HT-29 (cell line): ENCODE measurements at regions not wholly inside any gene's neighbourhood (a gene's known extent, or its start where the extent isn't known, plus 50 kb on each side); places are given as distances from the start of the nearest gene placed in this dataset.
"Not testable (repeated sequence)": the region's sequence is repeated elsewhere in the genome, so short reads cannot be mapped to it uniquely, and the experiment has no call there.

ENCODE experiments used
- DNase-seq: peaks from one replicate; pipeline ENCODE4 v3.0.0-alpha.2; 2015; ENCODE audit warnings: low spot score

- no peak for DNase-seq
These were observed 273.8 kb downstream of the RPS6KC1 start for GRCh38 chr1:213324859-213325258.

GRCh38 chr1:213325482-213325881 lies 274.4 kb downstream of the RPS6KC1 start:
- DNase-seq = no peak

- no peak for DNase-seq
These were observed 275.4 kb downstream of the RPS6KC1 start for GRCh38 chr1:213326281-213327016.

DNA sequence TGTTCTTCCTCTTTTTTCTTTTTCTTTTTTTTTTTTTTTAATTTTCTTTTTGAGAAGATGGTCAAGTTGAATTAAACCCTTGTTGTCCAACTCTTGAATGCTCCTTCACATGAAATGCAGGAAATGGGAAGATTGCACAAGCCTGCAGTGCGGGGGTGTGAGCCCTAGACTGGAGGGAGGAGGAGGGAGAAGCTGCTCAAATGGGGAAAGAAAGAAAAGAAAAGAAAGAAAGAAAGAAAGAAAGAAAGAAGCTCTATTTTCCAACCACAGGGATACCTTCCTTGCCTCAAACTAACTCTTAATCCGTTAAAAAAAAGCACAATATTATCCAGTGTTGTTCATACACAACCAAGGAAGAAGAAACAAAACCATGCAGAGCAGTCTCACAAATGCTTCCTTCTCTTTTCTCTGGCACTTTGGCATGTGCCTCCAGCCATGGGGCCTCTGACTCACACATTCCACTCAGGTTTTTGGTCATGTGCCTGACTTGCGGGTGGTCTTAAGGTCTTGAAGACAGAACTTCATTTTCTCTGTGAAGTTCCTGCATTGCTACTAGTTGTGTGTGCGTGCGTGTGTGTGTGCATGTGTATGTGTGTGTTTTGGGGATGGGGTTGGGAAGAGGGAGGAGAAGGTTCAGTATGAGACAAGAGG lies 276.1 kb downstream of the RPS6KC1 start:
- no peak for DNase-seq

- no peak for DNase-seq
These were observed 278.5 kb downstream of the RPS6KC1 start for GRCh38 chr1:213329406-213330008.

- DNase-seq = no peak
These were observed 279.2 kb downstream of the RPS6KC1 start for GRCh38 chr1:213330281-213330680.

GRCh38 chr1:213331631-213332175 lies 280.7 kb downstream of the RPS6KC1 start:
- no peak for DNase-seq

- no peak for DNase-seq
These were observed 281.4 kb downstream of the RPS6KC1 start for GRCh38 chr1:213332491-213332890.

GRCh38 chr1:213333121-213333520 lies 282.1 kb downstream of the RPS6KC1 start:
- no peak for DNase-seq

DNA sequence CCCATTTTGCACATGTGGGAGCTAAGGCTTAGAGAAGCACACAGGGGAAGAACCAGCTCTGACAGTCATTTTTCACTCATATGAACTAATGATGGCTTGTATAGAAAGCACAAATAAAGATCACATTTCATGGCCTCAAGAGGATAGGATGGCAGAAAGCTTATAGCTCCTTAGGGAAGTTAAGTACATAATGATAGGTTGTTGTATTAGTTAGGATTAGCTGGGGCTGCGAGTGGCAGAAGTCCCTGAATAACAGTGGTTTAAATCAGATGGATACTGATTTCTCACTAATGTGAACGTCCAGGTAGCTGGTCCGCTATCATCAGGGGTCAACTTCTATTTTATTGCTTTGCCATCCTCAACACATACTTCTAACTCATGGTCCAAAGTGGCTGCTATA lies 284.0 kb downstream of the RPS6KC1 start:
- DNase-seq = no peak

DNA sequence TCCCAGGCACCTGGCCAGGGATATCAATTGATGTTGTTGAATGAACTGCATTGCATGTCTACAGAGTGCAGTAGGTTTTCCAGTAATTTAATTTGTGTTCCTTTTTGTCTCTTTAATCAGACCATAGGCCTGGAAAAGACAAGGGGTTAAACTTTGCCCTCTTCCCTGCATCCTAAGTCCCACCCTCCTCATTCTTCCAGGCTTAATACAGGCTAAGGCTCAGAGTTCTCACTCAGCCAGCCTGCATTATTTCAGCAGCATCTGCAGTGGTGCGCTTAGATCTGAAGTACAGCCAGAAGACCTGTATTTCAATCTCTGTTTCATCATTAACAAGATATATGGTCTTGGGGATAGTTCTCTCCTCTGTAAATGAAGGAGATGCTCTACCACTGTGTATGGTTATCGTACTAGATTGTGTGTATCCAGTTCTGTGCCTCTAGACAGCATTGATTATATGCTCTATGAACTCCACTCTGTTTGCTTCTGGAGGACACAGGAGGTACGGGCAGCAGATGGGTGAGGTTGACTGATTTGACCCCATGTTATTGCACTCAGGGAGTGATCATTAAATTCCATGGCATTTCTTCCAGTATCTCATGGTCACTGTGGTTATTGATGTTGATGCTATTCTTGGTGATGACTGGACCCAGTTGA lies 286.1 kb downstream of the RPS6KC1 start:
- no peak for DNase-seq

- DNase-seq = no peak
These were observed 289.6 kb downstream of the RPS6KC1 start for GRCh38 chr1:213340593-213340992.

DNA sequence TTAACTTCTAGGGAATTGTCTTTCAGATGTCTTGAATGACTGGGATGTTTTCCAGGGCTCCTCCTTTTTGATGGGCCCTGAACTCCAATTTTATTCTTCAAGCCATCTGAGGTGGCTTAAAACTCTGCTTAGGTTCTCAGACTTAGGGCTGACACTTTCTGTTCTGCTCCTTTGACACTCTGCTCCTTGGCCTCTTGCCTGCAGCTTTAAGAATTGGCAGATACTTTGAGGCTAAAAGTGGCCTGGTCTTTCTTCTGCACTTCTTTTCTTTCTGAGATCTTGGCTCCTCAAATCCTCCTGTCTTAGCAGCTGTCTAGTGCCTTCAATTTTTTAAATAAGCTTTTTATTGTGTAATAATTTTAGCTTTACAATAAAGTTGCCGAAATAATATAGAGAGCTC lies 294.6 kb downstream of the RPS6KC1 start:
- DNase-seq = no peak

DNA sequence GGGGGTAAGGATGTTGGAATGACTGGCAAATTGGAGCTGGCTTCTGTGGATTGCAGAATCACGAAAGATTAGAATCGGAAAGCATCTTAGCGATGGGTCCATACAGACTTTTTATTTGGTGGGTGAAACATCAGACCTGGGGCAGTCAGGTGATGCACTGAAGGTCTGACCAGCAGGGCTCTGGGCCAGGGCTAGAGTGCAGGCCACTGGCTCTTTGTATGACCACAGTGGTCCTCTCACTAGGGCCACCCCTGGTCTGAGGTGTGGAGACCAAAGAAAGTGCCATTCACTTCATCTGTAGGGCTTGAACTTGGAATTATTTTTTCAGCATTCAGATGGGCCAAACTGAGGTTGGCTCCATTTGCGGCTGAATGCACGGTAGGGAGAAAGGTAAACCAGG lies 306.4 kb downstream of the RPS6KC1 start:
- DNase-seq = no peak

DNA sequence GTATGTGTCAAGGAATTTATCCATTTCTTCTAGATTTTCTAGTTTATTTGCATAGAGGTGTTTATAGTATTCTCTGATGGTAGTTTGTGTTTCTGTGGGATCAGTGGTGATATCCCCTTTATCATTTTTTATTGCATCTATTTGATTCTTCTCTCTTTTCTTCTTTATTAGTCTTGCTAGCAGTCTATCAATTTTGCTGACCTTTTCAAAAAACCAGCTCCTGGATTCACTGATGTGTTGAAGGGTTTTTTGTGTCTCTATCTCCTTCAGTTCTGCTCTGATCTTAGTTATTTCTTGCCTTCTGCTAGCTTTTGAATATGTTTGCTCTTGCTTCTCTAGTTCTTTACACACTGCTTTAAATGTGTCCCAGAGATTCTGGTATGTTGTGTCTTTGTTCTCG lies 307.3 kb downstream of the RPS6KC1 start:
- not testable (repeated sequence) for DNase-seq

DNA sequence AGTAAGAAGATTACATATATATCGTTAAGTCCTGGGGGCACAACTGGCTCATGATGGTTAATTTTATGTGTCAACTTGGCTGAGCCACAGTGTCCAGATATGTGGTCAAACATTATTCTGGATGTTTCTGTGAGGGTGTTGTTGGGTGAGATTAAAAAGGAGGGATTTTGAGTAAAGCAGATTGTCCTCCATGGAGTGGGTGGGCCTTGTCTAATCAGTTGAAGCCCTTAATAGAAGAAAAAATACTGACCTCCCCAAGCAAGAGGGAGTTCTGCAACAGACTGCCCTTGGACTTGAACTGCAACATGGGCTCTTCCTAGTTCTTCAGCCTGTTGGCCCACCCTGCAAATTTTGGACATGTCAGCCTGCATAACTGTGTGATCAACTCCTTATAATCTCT lies 311.6 kb downstream of the RPS6KC1 start:
- DNase-seq = no peak

DNA sequence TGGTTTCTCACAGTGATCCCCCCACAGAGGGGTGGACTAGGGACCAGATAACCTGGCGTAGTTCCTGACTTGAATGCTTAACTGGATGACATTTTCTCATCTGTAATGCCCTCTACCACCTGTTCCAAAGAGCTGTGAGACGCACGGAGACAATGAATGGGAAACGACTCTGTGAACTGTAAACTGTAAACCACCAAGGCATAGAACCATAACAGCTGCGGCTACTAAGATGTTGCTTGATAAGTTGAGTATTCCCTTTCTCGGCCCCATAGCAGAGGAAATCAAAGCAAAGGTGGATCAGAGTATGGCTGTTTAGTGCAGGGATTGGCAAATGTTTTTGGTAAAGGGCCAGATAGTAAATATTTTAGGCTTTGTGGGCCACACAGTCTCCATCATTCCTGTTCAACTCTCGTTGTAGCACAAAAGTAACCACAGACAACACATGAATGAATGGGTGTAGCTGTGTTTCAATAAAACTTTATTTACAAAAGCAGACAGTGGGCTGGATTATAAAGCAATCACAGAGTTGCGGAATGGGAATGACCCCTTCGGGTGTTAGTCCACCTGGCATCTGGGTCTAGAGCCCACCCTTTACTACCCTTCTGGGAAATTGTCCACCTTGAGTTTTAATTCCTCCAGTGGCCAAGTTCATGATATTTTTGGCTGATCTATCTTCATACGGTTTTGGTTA lies 315.2 kb downstream of the RPS6KC1 start:
- no peak for DNase-seq

DNA sequence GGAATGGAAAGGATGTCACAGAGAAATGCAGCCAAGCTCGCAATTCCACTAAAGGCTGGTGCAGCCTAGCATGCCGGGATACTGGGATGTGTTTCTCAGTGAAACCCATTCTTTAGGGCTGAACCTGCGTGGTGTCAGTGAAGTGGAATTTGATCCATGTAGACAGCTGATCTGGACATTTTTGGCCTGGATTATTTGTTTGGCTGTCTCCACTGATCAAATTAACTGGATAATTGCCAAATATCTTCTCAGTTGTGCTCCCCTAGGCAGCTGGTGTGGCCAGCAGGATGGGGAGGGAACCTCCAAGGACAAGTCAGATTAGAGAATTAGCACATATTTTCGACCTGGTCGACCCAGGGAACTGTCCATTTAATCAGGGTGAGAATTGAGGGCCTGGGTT lies 318.4 kb downstream of the RPS6KC1 start:
- no peak for DNase-seq

DNA sequence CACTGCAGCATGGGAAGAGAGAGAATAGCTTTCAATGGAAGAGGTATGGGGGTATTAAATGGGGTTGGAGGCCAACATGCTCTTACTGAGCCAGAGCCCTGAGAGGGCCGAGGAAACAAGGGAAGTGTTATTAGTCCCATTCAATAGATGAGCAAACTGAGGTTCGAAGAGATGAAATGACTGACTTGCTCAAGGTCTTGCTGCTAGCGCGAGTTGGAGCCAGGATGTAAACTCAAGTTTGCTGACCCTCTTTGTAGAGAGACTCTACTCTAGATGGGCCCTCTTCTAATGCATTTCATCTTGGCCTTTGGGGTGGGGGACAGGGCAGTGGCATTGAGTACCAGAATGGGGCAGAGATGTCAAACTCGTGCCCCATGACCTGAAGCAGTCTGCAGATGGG lies 319.5 kb downstream of the RPS6KC1 start:
- DNase-seq = no peak

DNA sequence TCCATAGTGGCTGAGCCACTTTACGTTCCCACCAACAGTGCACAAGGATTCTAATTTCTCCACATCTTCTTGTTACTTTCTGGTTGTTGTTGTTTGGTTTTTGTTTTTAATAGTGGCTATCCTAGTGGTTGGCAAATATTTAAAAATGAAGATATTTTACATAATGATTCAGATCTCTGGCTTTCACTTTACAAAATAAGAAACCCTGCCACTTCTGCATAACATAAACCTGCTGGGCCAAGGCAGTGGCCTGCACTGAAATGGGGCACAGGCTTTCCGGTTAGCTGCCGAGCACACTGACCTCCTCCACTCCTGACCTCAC lies 320.4 kb downstream of the RPS6KC1 start:
- DNase-seq = no peak

DNA sequence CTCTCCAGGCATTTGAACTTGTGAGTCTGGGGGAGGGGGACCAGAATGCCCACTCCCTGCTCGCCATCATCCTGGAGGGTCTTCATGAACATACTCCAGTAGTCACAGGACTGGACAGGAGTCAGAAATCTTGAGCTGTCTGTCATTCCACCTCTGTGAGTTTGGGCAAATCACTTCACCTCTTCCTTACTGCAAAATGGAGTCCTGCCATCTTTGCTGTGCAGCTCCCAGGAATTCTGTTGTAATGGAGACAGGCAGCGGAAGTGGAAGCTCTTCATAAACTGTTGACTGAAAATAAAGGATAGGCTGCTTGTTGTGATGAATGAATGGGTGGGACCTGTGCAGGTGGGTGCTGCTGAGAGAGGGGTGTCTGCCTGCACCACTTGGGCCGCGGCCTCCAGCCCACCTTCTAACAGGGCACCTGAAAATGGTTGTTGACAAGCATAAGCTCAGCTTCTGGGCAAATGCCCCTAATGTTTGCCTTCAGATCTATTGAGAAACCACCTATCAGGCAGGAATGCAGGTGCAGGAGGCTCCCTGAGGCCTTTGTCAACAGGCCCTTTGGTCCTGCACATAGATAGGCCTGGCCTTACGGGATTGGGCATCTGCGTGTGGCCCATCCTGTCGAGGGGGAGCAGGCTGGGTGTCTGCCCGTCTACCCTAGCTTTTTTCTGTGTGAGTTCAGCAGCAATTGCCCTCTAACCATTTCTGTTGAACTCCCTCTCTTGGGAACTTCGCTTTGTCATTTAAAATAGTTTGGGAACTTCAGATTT lies 321.0 kb downstream of the RPS6KC1 start:
- no peak for DNase-seq
